ENCODE measurements at regions not wholly inside any gene's neighbourhood (a gene's known extent, or its start where the extent isn't known, plus 50 kb on each side); places are given as distances from the start of the nearest gene placed in this dataset.
A peak's percentile ranks its signal among the peaks of the same experiment; 100 is the strongest.

DNA sequence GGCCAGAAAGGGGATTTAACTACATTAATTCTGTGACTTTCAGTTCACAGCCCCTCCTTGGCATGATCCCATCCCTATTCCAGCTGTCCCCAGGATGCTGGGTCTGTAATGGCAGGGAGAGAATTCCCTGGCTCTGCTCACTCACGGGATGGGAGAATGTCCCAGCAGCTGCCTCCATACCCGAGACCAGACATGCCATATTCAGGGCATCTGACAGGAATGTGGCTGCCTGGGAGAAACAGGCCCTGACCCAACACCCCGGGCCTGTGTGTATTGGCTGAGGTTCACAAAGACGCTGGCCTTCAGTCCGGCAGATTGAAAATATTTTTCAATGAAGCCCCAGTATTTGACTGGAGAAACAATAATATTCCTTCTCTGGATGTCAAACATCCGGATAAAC lies 83.6 kb upstream of the SMAD3 start:
- H3F3A ChIP-seq (replicated peaks; ENCODE audit: low read depth), result no peaks in the 10 kb centered on the region
- Mint-ChIP-seq H3K27me3 (ENCODE audit: insufficient read depth, low read depth, poor library complexity) (peaks cover 3% of the 10 kb centered on the region), H3K36me3 (ENCODE audit: low read depth) (no peaks in the 10 kb centered on the region), H3K27ac (no peak overlapping the region), H3K9me3 (no peaks in the 10 kb centered on the region), H3K4me3 (no peak overlapping the region), H3K4me1 (peaks cover 2% of the 10 kb centered on the region; the same call in 1 of the 3 replicates)
- no peaks in the 10 kb centered on the region for H3K27me3 ChIP-seq (ENCODE audit: insufficient read depth)
- H3K9me2 ChIP-seq (ENCODE audit: insufficient read depth), result peaks cover 12% of the 10 kb centered on the region
- H2AFZ ChIP-seq, result peak overlapping the region; percentile 43; the same call in 1 of the 2 replicates
- H3K4me3 ChIP-seq, result no peak overlapping the region
- H3K36me3 ChIP-seq (ENCODE audit: insufficient read depth), result no peaks in the 10 kb centered on the region
- no peak overlapping the region for H3K4me2 ChIP-seq
- peak; percentile 17 for DNase-seq (ENCODE audit: low spot score)
- H4K20me1 ChIP-seq (replicated peaks; ENCODE audit: insufficient read depth), result no peaks in the 10 kb centered on the region
- no peak overlapping the region for H3K27ac ChIP-seq (ENCODE audit: low read depth)
- TF ChIP-seq EZH2phosphoT487 (IDR thresholded peaks at IDR 0.05; ENCODE audit: unreplicated experiment) (no peak), NANOG (IDR thresholded peaks at IDR 0.05; ENCODE audit: borderline replicate concordance) (no peak), STAT1 (IDR thresholded peaks at IDR 0.05; ENCODE audit: unreplicated experiment) (no peak)
- TF ChIP-seq, protein P1, sequence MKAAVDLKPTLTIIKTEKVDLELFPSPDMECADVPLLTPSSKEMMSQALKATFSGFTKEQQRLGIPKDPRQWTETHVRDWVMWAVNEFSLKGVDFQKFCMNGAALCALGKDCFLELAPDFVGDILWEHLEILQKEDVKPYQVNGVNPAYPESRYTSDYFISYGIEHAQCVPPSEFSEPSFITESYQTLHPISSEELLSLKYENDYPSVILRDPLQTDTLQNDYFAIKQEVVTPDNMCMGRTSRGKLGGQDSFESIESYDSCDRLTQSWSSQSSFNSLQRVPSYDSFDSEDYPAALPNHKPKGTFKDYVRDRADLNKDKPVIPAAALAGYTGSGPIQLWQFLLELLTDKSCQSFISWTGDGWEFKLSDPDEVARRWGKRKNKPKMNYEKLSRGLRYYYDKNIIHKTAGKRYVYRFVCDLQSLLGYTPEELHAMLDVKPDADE (IDR thresholded peaks at IDR 0.05), result no peak
- no peaks in the 10 kb centered on the region for H3K79me2 ChIP-seq (replicated peaks; ENCODE audit: insufficient read depth)
- no peaks in the 10 kb centered on the region for H3K4me1 ChIP-seq (ENCODE audit: insufficient read depth)
- ATAC-seq, result no peak; the same call in 2 of the 3 replicates

DNA sequence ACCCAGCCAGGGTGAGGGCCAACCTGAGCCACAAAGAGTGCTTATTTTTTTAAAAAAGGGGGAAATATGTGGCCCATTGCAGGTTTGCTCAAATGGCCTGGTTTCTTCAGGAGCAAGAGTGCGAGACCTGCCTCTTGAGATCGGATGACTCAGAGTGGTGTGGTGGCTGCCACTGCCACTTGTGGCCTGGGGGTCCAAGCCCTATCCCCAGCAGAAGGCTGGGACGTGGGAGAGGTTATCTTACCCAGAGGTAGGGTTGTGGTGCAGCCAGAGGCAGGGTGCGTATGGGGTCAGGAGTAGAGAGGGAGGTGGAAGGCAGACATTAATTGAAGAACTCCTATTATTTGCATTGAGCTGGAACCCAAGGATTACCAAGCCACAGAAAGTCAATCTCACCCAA lies 83.2 kb upstream of the SMAD3 start:
- Mint-ChIP-seq H3K27ac (no peak overlapping the region), H3K36me3 (ENCODE audit: low read depth) (no peaks in the 10 kb centered on the region), H3K9me3 (no peaks in the 10 kb centered on the region), H3K4me1 (peaks cover 2% of the 10 kb centered on the region; the same call in 1 of the 3 replicates), H3K27me3 (ENCODE audit: insufficient read depth, low read depth, poor library complexity) (peaks cover 3% of the 10 kb centered on the region), H3K4me3 (no peak overlapping the region)
- Histone ChIP-seq H3K27me3 (ENCODE audit: insufficient read depth) (no peaks in the 10 kb centered on the region), H3K36me3 (ENCODE audit: insufficient read depth) (no peaks in the 10 kb centered on the region), H3K4me1 (ENCODE audit: insufficient read depth) (no peaks in the 10 kb centered on the region), H3K79me2 (replicated peaks; ENCODE audit: insufficient read depth) (no peaks in the 10 kb centered on the region), H3K4me2 (no peak overlapping the region), H3F3A (replicated peaks; ENCODE audit: low read depth) (no peaks in the 10 kb centered on the region), H3K27ac (ENCODE audit: low read depth) (no peak overlapping the region), H3K9me2 (ENCODE audit: insufficient read depth) (peaks cover 12% of the 10 kb centered on the region), H4K20me1 (replicated peaks; ENCODE audit: insufficient read depth) (no peaks in the 10 kb centered on the region), H2AFZ (no peak overlapping the region), H3K4me3 (no peak overlapping the region)
- no peak for DNase-seq (ENCODE audit: low spot score)
- no peak for ATAC-seq
- no peak for TF ChIP-seq CREB1 (CRISPR knock-in tag; IDR thresholded peaks at IDR 0.05; ENCODE audit: low read depth)
- no peak for TF ChIP-seq POLR2AphosphoS5 (IDR thresholded peaks at IDR 0.05; ENCODE audit: low read depth)
- TF ChIP-seq EZH2phosphoT487 (IDR thresholded peaks at IDR 0.05; ENCODE audit: unreplicated experiment), result no peak
- no peak for TF ChIP-seq EZH2 (IDR thresholded peaks at IDR 0.05; ENCODE audit: low read depth, unreplicated experiment)
- TF ChIP-seq, protein P2, sequence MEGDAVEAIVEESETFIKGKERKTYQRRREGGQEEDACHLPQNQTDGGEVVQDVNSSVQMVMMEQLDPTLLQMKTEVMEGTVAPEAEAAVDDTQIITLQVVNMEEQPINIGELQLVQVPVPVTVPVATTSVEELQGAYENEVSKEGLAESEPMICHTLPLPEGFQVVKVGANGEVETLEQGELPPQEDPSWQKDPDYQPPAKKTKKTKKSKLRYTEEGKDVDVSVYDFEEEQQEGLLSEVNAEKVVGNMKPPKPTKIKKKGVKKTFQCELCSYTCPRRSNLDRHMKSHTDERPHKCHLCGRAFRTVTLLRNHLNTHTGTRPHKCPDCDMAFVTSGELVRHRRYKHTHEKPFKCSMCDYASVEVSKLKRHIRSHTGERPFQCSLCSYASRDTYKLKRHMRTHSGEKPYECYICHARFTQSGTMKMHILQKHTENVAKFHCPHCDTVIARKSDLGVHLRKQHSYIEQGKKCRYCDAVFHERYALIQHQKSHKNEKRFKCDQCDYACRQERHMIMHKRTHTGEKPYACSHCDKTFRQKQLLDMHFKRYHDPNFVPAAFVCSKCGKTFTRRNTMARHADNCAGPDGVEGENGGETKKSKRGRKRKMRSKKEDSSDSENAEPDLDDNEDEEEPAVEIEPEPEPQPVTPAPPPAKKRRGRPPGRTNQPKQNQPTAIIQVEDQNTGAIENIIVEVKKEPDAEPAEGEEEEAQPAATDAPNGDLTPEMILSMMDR (conservative IDR thresholded peaks at IDR 0.05; ENCODE audit: low read depth in 2 of 2), result no peak
- TF ChIP-seq JUNB (IDR thresholded peaks at IDR 0.05; ENCODE audit: unreplicated experiment), result no peak
- TF ChIP-seq, protein P3, sequence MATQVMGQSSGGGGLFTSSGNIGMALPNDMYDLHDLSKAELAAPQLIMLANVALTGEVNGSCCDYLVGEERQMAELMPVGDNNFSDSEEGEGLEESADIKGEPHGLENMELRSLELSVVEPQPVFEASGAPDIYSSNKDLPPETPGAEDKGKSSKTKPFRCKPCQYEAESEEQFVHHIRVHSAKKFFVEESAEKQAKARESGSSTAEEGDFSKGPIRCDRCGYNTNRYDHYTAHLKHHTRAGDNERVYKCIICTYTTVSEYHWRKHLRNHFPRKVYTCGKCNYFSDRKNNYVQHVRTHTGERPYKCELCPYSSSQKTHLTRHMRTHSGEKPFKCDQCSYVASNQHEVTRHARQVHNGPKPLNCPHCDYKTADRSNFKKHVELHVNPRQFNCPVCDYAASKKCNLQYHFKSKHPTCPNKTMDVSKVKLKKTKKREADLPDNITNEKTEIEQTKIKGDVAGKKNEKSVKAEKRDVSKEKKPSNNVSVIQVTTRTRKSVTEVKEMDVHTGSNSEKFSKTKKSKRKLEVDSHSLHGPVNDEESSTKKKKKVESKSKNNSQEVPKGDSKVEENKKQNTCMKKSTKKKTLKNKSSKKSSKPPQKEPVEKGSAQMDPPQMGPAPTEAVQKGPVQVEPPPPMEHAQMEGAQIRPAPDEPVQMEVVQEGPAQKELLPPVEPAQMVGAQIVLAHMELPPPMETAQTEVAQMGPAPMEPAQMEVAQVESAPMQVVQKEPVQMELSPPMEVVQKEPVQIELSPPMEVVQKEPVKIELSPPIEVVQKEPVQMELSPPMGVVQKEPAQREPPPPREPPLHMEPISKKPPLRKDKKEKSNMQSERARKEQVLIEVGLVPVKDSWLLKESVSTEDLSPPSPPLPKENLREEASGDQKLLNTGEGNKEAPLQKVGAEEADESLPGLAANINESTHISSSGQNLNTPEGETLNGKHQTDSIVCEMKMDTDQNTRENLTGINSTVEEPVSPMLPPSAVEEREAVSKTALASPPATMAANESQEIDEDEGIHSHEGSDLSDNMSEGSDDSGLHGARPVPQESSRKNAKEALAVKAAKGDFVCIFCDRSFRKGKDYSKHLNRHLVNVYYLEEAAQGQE (IDR thresholded peaks at IDR 0.05; ENCODE audit: unreplicated experiment), result no peak
- no peak for TF ChIP-seq STAT1 (IDR thresholded peaks at IDR 0.05; ENCODE audit: unreplicated experiment)
- TF ChIP-seq, protein P1 (IDR thresholded peaks at IDR 0.05), result no peak
- TF ChIP-seq ZNF331 (CRISPR knock-in tag; IDR thresholded peaks at IDR 0.05; ENCODE audit: low read depth), result no peak

Measured in GM23338 (cell line).